Stimulated activated CD8-positive, alpha-beta memory T cell treated with anti-CD3 and anti-CD28 coated beads, Interleukin-4, amount 100 ng/mL, for 1 hour (primary cell): ENCODE measurements at regions not wholly inside any gene's neighbourhood (a gene's known extent, or its start where the extent isn't known, plus 50 kb on each side); places are given as distances from the start of the nearest gene placed in this dataset.
"Not testable (repeated sequence)": the region's sequence is repeated elsewhere in the genome, so short reads cannot be mapped to it uniquely, and the experiment has no call there.

ENCODE experiments used
- DNase-seq, 2 donors: peaks; one replicate each; pipeline ENCODE4 v3.0.0-alpha.2; 2020; ENCODE audit warnings: low read depth in 2 of 2, low spot score in 1 of 2

DNA sequence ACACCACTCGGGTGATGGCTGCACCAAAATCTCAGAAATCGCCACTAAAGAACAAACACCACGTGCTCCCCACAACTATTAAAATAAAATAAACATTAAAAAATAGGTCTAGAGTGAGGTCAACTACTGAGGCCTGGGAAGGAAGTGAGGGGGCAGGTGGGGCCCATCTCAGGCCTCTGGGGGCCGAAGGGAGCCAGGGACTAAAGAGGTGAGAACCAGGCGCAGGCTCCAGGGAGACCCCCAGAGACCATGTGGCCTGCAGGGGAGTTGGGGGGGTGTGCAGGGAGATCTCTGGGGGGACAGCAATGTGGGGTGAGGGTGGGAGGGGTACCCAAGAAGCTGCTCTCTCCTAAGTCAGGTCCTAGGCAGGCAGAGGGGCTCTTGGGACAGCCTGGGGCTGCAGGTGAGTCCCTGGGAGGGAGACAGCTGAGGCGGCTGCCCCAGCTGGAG is 111.3 kb upstream of the SMURF2 start:
- no peak for DNase-seq

DNA sequence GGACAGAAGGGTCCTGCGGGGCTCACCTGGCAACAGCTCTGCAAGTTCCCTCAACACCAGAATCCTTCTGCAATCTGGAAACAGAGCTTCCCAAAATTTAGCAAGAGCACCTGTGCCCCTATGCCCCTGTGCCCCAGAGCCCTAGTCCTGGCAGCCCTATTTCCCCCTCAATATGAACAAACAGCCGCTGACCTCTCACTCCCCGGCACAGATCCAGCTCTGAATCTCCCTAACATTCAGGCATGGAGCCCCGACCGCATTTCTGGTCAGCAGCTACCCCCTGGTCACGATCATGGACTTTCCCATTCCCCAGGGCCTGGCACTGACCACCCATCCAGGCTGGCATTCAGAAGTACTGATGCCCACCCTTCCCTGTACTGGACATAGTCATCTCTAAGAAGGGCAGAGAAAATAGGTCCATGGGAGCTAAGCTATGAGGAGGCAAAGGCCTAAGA is 110.8 kb upstream of the SMURF2 start:
- DNase-seq: no peak

DNA sequence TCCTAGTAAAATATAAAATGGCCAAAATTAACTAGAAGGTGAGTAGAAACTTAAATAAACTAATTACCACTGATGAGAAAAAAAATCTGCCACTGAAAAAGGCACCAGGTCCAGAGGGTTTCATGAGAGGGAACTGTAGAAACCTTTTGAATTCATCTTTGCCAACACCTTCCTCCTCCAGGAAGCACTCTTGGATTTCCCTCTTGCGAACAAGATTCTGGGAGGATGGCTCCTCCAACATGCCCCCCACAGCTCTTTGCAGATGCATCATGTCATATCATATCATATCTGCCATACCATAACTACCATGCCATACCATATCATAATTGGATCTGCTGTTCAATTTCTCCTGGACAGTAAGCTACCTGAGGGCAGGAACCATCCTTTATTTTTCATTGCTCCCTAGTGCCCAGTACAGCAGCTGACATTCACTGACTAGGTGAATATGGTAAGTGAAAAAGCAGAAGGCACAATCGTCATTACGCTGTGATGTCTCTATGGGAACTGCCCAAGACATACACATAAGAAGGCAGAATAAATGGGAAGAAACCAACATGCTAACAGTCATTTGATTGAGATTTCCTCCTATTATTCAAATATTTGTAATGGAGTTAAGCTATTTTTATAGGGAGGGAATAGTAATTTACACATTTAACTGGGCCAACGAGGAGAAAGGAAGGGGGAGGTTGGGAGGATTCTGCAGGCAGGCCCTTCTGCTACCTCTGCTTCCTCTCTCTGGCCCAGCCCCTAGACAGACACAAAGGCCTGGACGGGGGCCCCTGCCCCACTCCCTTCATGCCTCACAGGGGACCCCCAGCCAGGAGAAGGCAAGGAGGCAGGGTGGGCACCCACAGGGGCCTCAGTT is 110.1 kb upstream of the SMURF2 start:
- no peak for DNase-seq

DNA sequence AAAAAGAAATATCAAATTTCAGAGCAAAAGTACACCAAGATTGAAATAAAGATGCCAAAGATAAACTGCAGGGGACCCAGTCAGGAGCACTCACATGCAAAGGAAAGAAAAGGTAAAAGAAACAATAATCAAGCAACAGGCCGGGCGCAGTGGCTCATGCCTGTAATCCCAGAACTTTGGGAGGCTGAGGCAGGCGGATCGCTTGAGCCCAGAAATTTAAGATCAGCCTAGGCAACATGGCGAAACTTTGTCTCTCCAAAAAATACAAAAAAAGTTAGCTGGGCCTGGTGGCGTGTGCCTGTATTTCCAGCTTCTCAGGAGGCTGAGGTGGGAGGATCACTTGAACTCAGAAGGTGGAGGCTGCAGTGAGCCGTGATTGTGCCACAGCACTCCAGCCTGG is 107.6 kb upstream of the SMURF2 start:
- no peak for DNase-seq

DNA sequence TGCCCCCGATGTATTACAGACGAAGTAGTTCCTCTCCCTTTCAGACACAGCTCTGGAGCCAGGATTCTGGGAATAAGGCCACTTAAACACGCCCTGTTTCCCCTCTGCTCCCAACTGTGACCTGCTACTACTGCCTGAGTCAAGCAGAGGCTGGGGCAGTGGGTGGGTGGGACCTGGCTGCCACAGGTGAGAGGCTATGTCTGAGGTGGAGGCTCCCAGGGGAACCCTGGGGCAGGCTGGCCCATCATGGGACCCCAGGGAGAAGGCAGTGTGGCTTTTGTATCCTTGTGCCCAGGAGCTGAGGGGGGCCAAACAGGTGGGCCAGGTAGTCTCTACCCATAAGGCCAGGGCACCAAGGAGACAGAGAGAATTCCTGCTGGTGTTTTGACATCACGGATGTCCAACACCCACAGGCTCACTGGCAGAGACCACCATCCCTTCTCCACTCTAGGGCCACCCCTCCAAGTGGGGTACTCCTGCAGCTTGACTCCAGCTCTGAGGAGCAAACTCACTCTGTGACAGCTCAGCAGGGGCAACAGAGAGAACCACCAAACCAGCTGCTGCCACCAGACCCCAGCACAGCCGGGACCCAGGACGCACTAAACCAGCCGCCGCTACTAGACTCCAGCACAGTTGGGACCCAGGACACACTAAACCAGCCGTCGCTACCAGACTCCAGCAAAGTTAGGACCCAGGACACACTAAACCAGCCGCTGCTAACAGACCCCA is 105.3 kb upstream of the SMURF2 start:
- DNase-seq: no peak

DNA sequence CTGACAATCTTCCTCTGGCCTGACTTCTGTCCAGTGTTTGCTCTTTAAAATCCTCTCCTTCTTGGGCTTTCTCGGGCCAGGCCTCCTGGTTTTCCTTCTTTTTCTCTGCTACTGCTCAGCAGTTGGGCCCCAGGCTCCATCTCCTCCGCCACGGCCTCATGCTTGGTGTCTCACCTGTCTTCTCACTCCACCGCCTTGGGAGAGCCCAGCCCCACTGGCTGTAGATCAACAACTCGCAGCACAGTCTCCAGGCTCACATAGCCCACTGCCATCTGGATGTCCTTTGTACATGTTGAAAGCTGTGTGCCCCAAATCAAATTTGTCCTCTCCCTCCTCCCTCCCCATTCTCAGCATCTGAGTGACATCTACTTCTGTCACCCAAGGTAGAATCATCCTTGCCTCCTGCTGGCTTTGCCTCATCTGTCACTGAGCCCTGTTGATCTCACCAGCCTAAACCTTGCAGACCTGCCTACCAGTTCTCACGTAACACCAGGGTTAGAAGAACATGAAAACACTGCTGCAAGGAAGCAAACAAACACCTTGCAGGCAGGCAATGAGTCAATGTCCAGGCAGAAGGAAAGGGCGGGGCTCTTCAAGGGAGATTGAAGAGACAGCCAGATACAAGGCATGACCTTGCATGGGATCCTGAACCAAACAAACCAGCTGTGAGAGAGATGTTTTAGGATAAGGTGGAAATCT is 103.2 kb upstream of the SMURF2 start:
- DNase-seq: no peak

DNA sequence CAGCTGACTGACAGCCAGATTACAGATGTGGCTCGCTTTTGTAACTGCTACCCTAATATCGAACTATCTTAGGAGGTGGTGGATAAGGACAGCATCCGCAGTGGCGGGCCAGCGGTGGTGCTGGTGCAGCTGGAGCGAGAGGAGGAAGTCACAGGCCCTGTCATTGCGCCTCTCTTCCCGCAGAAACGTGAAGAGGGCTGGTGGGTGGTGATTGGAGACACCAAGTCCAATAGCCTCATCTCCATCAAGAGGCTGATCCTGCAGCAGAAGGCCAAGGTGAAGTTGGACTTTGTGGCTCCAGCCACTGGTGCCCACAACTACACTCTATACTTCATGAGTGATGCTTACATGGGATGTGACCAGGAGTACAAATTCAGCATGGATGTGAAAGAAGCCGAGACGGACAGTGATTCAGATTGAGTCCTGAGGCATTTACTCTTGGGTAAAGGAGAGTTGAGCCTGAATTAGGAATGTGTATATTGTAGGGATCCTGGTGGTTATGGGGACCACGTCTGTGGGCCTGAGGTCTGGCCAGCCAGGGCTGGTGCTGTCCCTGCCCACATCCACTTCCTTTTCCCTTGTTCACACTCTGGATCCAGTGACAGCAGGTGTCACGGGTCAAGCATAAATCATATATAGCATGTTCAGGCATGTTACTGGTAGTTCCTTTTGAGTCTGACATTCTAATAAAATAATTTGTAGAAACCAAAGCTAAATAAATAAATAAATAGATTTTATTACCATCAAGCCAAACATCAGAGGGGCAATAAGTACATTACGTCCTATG is 89.0 kb upstream of the SMURF2 start:
- no peak for DNase-seq

DNA sequence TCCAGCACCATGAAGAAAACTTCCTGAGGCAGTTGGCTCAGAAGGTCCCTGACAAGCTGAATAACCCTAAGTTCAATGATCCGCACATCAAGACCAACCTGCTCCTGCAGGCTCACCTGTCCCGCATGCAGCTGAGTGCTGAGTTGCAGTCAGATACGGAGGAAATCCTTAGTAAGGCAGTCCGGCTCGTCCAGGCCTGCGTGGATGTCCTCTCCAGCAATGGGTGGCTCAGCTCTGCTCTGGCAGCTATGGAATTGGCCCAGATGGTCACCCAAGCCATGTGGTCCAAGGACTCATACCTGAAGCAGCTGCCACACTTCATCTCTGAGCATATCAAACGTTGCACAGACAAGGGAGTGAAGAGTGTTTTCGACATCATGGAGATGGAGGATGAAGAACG is 88.4 kb upstream of the SMURF2 start:
- DNase-seq: no peak

DNA sequence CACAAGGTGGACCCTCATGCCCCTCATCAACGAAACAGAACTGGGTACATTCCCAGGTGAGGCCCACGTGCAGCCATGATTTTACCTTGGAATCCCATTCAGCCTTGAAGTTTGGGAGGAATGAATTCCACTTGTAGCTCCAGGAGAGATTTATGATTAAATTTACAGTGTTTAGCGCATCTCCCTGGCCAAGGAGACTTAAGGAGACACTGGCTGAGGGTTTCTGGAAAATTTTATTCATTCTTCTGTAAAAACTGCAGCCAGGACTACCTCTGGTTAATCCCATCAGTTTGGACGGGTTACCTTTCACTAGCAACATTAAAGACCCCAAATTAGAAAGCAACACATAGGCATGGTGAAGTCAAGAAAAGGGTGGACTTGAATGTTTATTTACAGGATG is 87.2 kb upstream of the SMURF2 start:
- DNase-seq: no peak

DNA sequence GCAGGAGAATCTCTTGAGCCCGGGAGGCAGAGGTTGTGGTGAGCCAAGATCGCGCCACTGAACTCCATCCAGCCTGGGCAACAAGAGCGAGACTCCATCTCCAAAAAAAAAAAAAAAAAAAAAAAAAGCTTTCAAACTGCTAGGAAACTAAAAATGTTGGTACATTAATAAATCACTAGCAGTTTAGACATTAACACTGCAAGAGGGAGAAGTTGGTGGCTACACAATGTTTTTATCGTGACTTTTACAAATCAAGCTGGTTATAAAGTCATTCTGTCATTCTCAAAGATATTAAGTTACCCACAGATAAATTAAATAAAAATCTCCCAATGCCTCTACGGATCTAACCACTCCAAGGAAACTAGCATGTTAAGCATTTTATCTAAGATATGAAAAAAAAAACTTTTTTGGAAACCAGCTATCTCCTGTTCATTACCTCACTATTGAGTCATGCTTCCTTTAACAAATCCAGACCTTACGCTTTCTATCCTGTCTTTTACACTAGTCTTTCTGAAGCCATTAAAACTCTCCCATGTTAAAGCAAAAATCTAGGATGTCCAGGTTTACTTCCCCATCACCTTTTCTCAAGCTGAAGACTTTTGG is 85.9 kb upstream of the SMURF2 start:
- DNase-seq: no peak

DNA sequence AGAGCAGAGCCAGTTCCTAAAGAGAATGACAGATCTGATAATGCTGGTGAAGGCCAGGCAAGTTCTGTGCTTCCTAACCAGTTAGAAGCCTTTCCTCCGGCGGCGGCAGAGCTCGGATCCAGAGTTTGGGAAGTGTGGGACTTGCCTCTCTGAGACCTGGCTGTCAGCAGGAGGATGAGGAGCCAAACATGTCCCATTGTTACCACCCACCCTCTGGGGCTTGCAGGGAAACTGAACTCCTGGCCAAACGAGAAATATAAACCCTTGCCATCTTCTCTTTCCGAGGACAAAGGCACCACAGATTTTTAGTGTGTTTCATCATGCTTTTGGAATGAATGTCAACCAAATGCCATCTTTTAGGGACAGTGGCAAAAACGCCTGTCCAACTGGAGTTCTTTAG is 80.2 kb upstream of the SMURF2 start:
- DNase-seq: no peak

DNA sequence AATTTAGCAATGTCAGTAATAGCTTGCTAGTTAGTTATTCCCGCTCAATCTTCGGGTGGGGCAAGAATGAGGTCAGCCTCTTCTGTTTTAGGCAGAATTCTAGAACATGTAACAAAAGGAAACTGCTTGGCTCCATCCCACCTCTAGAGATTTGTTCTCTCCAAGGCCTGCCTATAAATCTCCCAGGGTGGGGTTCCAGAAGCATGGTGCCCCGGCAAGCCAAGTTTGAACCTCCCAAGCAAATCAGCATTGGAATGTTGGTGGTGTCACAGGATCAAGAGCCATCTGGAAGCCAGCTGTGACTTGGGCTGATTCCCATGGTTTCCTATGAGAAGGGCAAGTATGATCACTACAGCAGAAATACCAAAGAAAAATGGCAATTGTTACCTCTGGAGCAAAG is 79.8 kb upstream of the SMURF2 start:
- DNase-seq: not testable (repeated sequence)

DNA sequence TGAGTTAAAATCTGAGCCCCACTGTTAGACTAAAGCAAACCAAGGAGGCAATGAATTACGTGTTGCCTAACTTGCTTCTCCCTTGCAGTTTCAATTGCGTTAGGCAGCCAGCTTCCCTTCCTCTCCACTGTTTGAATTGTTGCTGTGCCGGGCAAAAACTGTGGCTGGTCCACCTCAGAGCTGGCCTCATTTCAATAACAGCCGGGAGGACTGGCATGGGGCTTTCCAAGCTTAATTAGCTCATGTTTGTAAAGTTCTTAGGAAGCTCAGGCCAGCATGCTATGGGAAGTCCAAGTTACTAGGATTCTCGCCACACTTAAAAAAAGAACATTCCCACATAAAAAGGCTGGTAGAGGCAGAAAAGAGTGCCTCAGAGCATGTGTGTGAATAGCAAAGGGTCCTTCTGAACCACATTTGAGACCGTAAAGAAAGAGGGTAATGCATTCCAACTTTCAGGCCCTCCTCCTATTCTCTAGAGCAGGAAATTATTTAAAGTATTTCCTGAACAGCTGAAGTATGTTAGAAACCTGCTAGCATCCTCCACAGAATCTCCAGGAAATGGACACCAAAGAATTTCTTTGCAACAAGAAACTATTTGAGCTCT is 79.0 kb upstream of the SMURF2 start:
- DNase-seq: no peak

DNA sequence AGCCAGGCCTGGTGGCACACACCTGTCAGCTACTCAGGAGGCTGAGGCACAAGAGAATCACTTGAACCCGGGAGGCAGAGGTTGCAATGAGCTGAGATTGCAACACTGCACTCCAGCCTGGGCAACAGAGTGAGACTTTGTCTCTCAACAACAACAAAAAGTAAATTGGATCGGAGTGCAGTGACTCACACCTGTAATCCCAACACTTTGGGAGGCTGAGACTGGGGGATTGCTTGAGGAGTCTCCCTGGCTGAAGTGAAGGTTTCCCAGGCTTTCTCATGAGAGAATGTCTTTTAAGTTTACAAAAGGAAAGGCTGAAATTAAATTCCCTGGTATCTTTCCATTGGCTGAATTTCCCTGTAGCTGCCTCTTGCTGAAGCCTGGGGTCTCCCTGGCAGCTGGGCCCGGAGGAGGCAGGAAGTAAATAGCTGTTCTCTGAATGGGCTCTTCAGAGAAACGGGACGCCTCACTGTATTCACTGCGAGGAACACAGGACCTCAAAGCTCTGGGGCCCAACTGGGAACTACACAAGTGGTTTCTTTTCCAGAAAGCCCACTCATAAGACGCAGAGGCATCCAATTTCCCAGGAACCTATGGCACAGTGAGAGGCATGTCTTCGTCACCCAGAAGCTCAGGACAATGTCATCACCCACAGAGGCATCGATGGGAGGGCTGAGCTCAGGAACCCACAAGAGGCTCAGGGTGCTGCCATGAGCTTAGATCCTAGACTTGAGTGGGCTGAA is 77.4 kb upstream of the SMURF2 start:
- DNase-seq: no peak

DNA sequence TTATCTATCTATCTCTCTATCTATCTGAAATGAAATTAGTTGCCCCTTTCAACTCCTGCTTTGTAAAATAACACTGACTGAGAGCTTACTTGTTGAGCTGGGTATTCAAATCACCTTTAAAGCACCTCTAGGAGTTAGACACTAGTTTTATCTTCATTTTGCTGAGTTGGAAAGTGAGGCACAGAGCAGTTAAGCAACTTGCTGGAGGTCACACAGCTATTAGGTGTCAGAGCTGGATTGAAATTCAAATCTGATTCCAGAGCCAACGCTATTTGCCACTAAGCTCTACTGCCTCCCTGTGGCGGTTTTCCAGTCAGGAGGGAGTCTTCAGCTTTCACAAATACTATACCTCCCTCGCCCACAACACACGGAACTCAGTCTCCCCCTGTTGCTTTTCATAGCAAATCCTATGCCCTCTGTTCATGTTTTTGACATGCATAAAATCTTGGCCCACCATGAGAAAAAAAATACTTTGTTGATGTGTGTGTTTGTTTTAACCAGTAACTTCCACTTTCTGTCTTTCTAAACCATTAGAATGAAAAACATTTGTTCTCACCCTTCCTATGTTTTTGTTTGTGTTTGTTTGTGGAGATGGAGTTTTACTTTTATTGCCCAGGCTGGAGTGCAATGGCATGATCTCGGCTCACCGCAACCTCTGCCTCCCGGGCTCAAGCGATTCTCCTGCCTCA is 74.8 kb upstream of the SMURF2 start:
- DNase-seq: peak in 1 of 2 donors; percentile 9

DNA sequence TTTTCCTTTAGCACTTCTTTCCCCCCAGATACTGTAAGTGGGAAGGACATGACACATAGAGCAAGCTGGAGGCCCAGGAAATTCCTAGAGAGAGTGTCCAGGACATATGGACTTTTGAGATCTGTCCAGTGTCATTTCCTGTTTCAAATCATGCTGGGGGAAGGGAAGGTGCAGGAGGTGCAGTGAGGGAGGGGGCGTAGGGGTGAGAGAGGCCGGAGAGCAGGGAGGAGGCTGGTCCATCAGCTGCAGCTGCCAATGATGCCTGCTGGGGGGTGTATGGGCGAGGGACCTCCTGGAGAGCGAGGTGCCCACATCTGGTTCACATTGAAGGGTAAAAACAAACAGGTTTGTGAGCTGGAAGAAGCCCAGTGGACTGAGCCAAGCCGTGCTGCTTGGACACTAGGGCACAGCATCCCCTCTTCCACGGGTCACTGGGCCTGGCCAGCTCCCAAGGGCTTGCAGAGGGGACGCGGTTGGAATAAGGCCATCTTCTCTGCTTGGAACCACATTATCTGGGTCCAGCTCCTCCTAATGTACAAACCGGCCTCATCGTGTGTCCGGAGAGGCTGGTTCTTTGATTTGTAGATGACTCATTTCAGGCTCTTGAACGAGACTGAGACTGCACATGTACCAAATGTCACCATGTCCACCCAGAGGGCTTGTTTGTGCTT is 70.4 kb upstream of the SMURF2 start:
- no peak for DNase-seq

DNA sequence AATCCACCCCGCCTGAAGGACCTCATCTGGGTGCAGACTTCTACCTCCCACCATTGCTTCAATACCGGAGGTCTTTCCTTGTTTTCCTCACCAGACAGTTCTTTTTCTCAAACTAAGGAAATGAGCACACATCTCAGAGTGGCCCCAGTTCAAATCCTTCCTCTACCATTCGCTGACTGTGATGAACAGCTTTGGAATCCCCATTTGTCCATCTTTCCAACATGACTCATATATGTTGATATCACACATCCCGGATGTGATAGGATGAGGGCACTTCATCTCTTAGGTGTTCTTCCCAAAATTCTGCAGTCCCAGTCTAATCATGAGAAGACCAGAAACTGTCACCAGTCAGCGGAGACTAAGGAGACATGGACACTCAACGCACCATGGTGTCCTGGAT is 67.9 kb upstream of the SMURF2 start:
- not testable (repeated sequence) for DNase-seq

DNA sequence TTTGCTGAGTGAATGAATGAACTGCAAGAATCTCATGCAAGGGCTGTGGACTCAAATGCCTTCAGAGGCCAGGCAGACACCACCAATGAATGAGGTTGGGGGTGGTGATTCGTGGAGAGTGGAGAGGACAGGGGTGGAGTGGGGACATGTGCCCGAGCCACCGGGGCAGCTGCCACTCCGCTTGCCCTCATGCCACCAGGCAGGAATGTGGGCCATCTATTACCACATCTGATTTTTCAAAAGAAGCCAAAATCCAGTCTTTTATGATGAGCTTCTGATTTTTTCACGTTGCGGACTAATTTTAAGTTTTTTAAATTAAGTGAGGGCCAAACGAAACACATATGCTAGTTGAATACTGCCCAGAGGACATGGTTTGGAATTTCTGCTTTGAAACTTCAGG is 67.1 kb upstream of the SMURF2 start:
- DNase-seq: no peak
